NCI-H187 (cell line): ENCODE measurements at regions not wholly inside any gene's neighbourhood (a gene's known extent, or its start where the extent isn't known, plus 50 kb on each side); places are given as distances from the start of the nearest gene placed in this dataset.

Experiments
- DNase-seq, 2 experiments: peaks; one replicate each; lab custom pipeline; 2025; lab: John Stamatoyannopoulos, UW

GRCh38 chr9:69955536-69956355, 87.9 kb upstream of the MAMDC2 start:
- no peak for DNase-seq

- DNase-seq = no peak
These were observed 81.8 kb upstream of the MAMDC2 start for GRCh38 chr9:69961843-69962242.

GRCh38 chr9:69963803-69964202, 79.8 kb upstream of the MAMDC2 start:
- DNase-seq = no peak

GRCh38 chr9:69964446-69964845, 79.2 kb upstream of the MAMDC2 start:
- DNase-seq = no peak

- DNase-seq = no peak
These were observed 78.1 kb upstream of the MAMDC2 start for GRCh38 chr9:69965416-69966145.

GRCh38 chr9:69967344-69967743, 76.3 kb upstream of the MAMDC2 start:
- no peak for DNase-seq

GRCh38 chr9:69970001-69970533, 73.6 kb upstream of the MAMDC2 start:
- DNase-seq = no peak

GRCh38 chr9:69971643-69972449, 71.8 kb upstream of the MAMDC2 start:
- DNase-seq = peak; percentile 6 to 23

GRCh38 chr9:69975681-69976080, 68.0 kb upstream of the MAMDC2 start:
- no peak for DNase-seq

- DNase-seq = no peak
These were observed 67.5 kb upstream of the MAMDC2 start for GRCh38 chr9:69976152-69976551.

GRCh38 chr9:69980041-69980440, 63.6 kb upstream of the MAMDC2 start:
- no peak for DNase-seq

- DNase-seq = no peak
These were observed 63.1 kb upstream of the MAMDC2 start for GRCh38 chr9:69980591-69980990.

- DNase-seq = peak in 1 of 2 experiments; percentile 17
These were observed 61.8 kb upstream of the MAMDC2 start for GRCh38 chr9:69981686-69982445.

- DNase-seq = no peak
These were observed 58.8 kb upstream of the MAMDC2 start for GRCh38 chr9:69984831-69985230.

- DNase-seq = no peak
These were observed 57.7 kb upstream of the MAMDC2 start for GRCh38 chr9:69985971-69986370.

GRCh38 chr9:69986970-69987369, 56.7 kb upstream of the MAMDC2 start:
- no peak for DNase-seq

- DNase-seq = no peak
These were observed 56.2 kb upstream of the MAMDC2 start for GRCh38 chr9:69987457-69987856.

- DNase-seq = no peak
These were observed 50.5 kb upstream of the MAMDC2 start for GRCh38 chr9:69993110-69993509.
